Loucy (cell line): ENCODE measurements at regions not wholly inside any gene's neighbourhood (a gene's known extent, or its start where the extent isn't known, plus 50 kb on each side); places are given as distances from the start of the nearest gene placed in this dataset.

Experiments
- CTCF ChIP-seq: fragments of 200-600 bp; sonication (generic); conservative IDR thresholded peaks from 2 replicates; pipeline ENCODE4 v1.5.1; 2014; ENCODE audit warnings: mild to moderate bottlenecking, antibody characterized with exemption, low read length
- EZH2phosphoT487 ChIP-seq: fragments of 200-600 bp; IDR thresholded peaks from 2 replicates; pipeline ENCODE4 v1.6.1; 2018; ENCODE audit warnings: antibody characterized with exemption, mild to moderate bottlenecking, moderate library complexity, borderline replicate concordance

- TF ChIP-seq CTCF (no peak), EZH2phosphoT487 (no peak)
These were observed 494.6 kb downstream of the CDH11 start for GRCh38 chr16:64627288-64627687.
